Parathyroid adenoma (tissue), 2 donors: ENCODE measurements at regions not wholly inside any gene's neighbourhood (a gene's known extent, or its start where the extent isn't known, plus 50 kb on each side); places are given as distances from the start of the nearest gene placed in this dataset.
"Not testable (repeated sequence)": the region's sequence is repeated elsewhere in the genome, so short reads cannot be mapped to it uniquely, and the experiment has no call there.

ENCODE experiments used
- H2AFZ ChIP-seq: fragments of 300-600 bp; sonication (generic); one replicate; pipeline ENCODE4 v1.7.0; 2017; ENCODE audit warnings: antibody characterized with exemption, mild to moderate bottlenecking
- H3K27ac ChIP-seq: fragments of 300-600 bp; sonication (generic); one replicate; pipeline ENCODE4 v1.7.0; 2017
- H3K27me3 ChIP-seq: fragments of 300-600 bp; sonication (generic); one replicate; pipeline ENCODE4 v1.7.0; 2017; ENCODE audit warnings: low read length; ENCODE audit not compliant: control insufficient read depth, insufficient read depth
- H3K36me3 ChIP-seq: fragments of 300-600 bp; sonication (generic); one replicate; pipeline ENCODE4 v1.7.0; 2017; ENCODE audit warnings: low read length; ENCODE audit not compliant: control insufficient read depth, insufficient read depth
- H3K4me1 ChIP-seq: fragments of 300-600 bp; sonication (generic); one replicate; pipeline ENCODE4 v1.7.0; 2017; ENCODE audit warnings: control low read depth
- H3K4me2 ChIP-seq: fragments of 300-600 bp; sonication (generic); one replicate; pipeline ENCODE4 v1.7.0; 2017; ENCODE audit warnings: low read length
- H3K4me3 ChIP-seq: fragments of 300-600 bp; sonication (generic); one replicate; pipeline ENCODE4 v1.7.0; 2017; ENCODE audit warnings: low read depth, low read length
- H3K79me2 ChIP-seq: fragments of 300-600 bp; sonication (generic); one replicate; pipeline ENCODE4 v1.7.0; 2017; ENCODE audit warnings: control low read depth
- H3K9ac ChIP-seq: fragments of 300-600 bp; sonication (generic); one replicate; pipeline ENCODE4 v1.7.0; 2017; ENCODE audit warnings: mild to moderate bottlenecking
- H3K9me3 ChIP-seq: fragments of 300-600 bp; sonication (generic); one replicate; pipeline ENCODE4 v1.7.0; 2017; ENCODE audit warnings: low read length; ENCODE audit not compliant: control insufficient read depth
- CTCF ChIP-seq: fragments of 300-600 bp; sonication (generic); IDR thresholded peaks from one replicate; pipeline ENCODE4 v1.7.0; 2017; ENCODE audit warnings: antibody characterized with exemption, mild to moderate bottlenecking
- donor health status: primary hyperparathyroidism.

GRCh38 chr9:27676827-27677226 lies 103.5 kb upstream of the C9orf72 start:
- Histone ChIP-seq H2AFZ (no peak overlapping the region), H3K79me2 (no peaks in the 10 kb centered on the region), H3K9me3 (no peaks in the 10 kb centered on the region), H3K4me2 (no peak overlapping the region), H3K27me3 (no peaks in the 10 kb centered on the region), H3K27ac (no peak overlapping the region), H3K4me3 (no peak overlapping the region), H3K4me1 (no peaks in the 10 kb centered on the region), H3K36me3 (no peaks in the 10 kb centered on the region), H3K9ac (no peak overlapping the region)
- TF ChIP-seq CTCF: no peak

DNA sequence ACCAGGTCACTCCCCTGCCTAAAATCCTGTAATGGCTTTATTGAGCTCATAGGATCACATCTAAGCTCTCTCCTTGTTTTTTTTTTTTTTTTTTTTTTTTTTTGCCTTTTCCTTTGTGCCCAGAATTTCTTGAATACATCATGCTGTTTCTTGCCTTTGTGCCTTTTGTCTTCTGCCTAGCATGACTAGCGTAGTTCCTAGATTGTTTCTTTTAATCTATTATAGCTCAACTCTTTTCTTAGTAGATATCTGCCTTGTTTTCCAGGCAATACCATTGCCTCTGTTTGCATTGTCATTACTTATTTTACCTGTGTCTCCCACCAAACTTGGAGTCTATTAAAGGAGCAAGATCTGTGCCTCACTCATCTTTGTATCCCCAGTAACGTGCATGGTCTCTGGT lies 106.1 kb upstream of the C9orf72 start:
- H3K4me3 ChIP-seq: no peak overlapping the region
- no peak for TF ChIP-seq CTCF
- no peaks in the 10 kb centered on the region for H3K27me3 ChIP-seq
- no peak overlapping the region for H2AFZ ChIP-seq
- no peaks in the 10 kb centered on the region for H3K79me2 ChIP-seq
- H3K27ac ChIP-seq: no peak overlapping the region
- no peaks in the 10 kb centered on the region for H3K36me3 ChIP-seq
- H3K4me1 ChIP-seq: no peaks in the 10 kb centered on the region
- H3K9me3 ChIP-seq: no peaks in the 10 kb centered on the region
- no peak overlapping the region for H3K4me2 ChIP-seq
- no peak overlapping the region for H3K9ac ChIP-seq

DNA sequence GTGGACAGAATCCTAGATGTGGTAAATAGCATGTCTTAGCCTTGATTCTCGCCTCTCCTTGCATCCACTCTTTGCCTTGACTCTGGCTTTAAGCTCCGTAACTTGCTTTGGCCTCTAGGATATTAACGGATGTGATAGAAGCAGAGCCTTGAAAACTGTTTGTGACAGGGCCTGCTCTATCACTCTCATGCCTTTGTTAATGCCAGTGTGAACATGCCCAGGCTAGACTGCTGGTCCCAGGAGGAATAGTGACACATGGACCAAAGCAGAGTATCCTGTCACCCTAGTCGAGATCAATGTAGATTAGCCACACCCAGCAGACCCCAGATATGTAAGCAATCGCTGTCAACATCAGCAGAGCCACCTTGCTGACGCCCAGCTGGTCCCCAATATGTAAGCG lies 109.9 kb upstream of the C9orf72 start:
- H3K79me2 ChIP-seq: no peaks in the 10 kb centered on the region
- no peak overlapping the region for H3K27ac ChIP-seq
- H3K9ac ChIP-seq: no peak overlapping the region
- H3K9me3 ChIP-seq: no peaks in the 10 kb centered on the region
- no peak overlapping the region for H3K4me3 ChIP-seq
- H3K4me2 ChIP-seq: no peak overlapping the region
- H3K4me1 ChIP-seq: no peaks in the 10 kb centered on the region
- no peaks in the 10 kb centered on the region for H3K36me3 ChIP-seq
- no peaks in the 10 kb centered on the region for H3K27me3 ChIP-seq
- no peak overlapping the region for H2AFZ ChIP-seq
- TF ChIP-seq CTCF: no peak

GRCh38 chr9:27688954-27689353 lies 115.7 kb upstream of the C9orf72 start:
- no peak overlapping the region for H3K9ac ChIP-seq
- no peaks in the 10 kb centered on the region for H3K79me2 ChIP-seq
- no peak overlapping the region for H3K4me3 ChIP-seq
- H3K27ac ChIP-seq: no peak overlapping the region
- H3K9me3 ChIP-seq: no peaks in the 10 kb centered on the region
- no peaks in the 10 kb centered on the region for H3K36me3 ChIP-seq
- TF ChIP-seq CTCF: no peak
- H3K4me2 ChIP-seq: no peak overlapping the region
- H3K4me1 ChIP-seq: no peaks in the 10 kb centered on the region
- H3K27me3 ChIP-seq: no peaks in the 10 kb centered on the region
- H2AFZ ChIP-seq: no peak overlapping the region

- not testable (repeated sequence) for H3K9ac ChIP-seq, H3K36me3 ChIP-seq, H3K27ac ChIP-seq, H3K4me3 ChIP-seq, H3K27me3 ChIP-seq, H3K4me2 ChIP-seq, H3K79me2 ChIP-seq, H2AFZ ChIP-seq, H3K4me1 ChIP-seq, H3K9me3 ChIP-seq
These were observed 117.5 kb upstream of the C9orf72 start for GRCh38 chr9:27690816-27691215.
